Fibroblast of pulmonary artery (primary cell): ENCODE measurements at regions not wholly inside any gene's neighbourhood (a gene's known extent, or its start where the extent isn't known, plus 50 kb on each side); places are given as distances from the start of the nearest gene placed in this dataset.
A peak's percentile ranks its signal among the peaks of the same experiment; 100 is the strongest.

Experiments
- DNase-seq: peaks from one replicate; pipeline ENCODE4 v3.0.0-alpha.2; 2010; ENCODE audit warnings: low read depth
- H3K4me3 ChIP-seq: replicated peaks from 2 replicates; pipeline ENCODE4 v1.5.1; 2011; ENCODE audit warnings: low read depth, mild to moderate bottlenecking, control low read depth, low read length, moderate library complexity
- CTCF ChIP-seq: IDR thresholded peaks from 2 replicates; pipeline ENCODE4 v1.5.1; 2011; ENCODE audit warnings: mild to moderate bottlenecking, control low read depth, low read length, inconsistent platforms; ENCODE audit errors: missing control alignments

DNA sequence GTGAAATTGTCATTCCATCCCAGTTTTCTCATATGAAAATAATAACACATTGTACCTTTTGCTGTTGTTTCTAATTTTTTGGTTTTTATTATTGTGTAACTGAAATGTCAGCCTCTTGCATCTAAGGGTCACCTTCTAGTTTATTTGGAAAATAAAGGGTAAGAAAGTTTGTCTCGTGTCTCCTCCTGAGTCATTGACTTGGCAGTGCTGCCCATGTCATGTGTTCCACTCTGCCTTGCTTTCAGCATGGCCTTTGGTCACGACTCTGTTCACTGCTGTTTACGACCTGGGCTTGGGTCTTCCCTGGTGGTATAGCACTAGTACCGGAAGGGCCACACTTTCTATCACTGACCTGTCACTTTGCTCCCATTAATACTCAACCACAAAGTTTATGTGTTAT, 171.4 kb upstream of the RSPO3 start:
- no peak for TF ChIP-seq CTCF
- H3K4me3 ChIP-seq: no peak overlapping the region
- DNase-seq: peak; percentile 16

GRCh38 chr6:126949786-126950185, 168.7 kb upstream of the RSPO3 start:
- H3K4me3 ChIP-seq: no peak overlapping the region
- no peak for DNase-seq
- no peak for TF ChIP-seq CTCF

DNA sequence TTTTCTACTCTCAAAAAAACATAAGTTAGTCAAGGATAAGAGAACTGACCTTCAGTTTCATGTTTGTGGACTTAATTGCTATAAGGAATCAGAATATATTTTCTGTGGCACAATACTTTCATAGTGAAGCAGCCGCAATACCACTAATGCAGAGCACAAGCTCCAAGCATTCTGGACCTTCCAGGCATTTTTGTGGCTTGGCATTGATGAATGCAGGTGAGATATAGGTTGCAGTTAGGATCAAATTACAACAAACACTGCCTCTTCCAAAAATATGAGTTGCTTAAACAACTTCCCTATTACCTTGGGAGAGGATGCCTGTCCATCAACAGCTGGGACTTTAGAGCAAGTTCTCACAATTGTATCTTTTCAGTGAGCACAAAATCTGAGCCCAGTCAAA, 162.8 kb upstream of the RSPO3 start:
- TF ChIP-seq CTCF: no peak
- no peak overlapping the region for H3K4me3 ChIP-seq
- no peak for DNase-seq

DNA sequence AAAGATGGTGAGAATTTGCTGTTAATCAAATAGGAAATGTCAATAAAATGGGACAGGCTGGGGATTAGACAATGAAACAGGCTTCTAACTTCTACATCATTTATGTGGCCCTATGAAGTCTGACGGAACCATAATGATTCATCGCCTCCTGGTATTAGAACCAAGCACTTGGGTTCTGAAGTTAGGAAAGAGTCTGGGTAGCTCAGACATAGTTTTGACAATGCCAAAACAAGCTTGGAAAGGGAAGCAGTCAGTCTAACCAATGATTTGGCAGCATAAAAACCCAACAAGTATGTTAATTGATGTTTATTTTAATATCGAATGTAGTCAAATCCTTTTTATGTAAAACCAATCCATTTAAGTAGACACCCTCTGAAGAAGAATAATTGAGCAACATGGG, 160.8 kb upstream of the RSPO3 start:
- TF ChIP-seq CTCF: no peak
- no peak overlapping the region for H3K4me3 ChIP-seq

DNA sequence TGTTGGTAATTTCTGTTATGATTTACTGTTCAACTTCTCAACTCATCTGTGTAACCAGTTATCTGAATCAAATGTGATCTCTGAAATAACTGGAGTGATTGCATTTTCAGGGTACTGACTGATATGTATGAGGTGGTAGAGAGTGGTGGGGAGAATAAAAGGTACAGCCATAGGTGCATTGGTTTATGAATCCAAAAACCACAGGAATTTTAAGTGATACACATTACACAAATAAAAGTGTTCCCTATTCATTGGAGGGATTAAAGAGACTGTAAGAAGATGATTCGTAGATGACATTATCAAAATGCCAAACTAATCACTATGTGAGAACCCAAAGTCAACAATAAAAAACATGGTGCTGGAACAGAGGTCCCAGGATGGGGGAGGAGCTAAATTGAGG, 158.7 kb upstream of the RSPO3 start:
- no peak for DNase-seq
- no peak for TF ChIP-seq CTCF
- H3K4me3 ChIP-seq: no peak overlapping the region

More for the DNA sequence above, 160.8 kb upstream of the RSPO3 start:
- DNase-seq: no peak

DNA sequence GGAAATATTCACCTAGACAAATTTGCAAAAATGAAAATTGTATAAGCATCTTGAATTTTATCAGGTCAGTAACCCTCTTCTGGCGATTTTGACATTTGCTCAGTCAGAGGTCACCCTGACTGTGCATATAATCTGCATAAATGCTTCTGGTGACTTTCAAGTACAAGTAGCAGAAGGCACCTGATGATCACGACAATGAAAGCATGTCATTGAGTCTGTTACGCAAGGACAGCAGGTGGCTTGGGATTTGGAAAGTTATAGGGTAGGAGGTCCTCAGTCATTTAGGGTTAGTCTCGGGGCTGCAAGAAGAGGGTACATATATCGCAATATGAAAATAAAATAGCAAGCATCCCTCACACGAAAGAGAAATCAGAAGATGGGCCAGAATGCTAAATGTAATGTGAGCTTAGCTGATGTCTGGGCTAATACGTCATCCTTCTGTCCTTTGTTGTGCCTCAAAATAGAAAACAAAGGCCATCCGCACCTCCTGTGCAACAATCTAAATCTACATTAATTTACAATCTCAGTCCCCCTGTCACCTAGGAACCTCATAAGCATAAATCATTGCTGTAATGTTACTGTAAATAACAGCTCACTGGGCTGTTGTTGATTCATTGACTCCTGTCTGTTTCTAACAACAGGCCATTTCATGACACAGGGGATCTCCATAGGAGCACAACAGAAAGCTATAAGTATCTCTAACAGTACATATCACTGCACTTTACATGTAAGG, 155.2 kb upstream of the RSPO3 start:
- no peak for TF ChIP-seq CTCF
- no peak overlapping the region for H3K4me3 ChIP-seq
- no peak for DNase-seq

GRCh38 chr6:126967296-126968005, 151.0 kb upstream of the RSPO3 start:
- no peak for TF ChIP-seq CTCF
- DNase-seq: no peak
- no peak overlapping the region for H3K4me3 ChIP-seq
